H1 (cell line): ENCODE measurements at regions not wholly inside any gene's neighbourhood (a gene's known extent, or its start where the extent isn't known, plus 50 kb on each side); places are given as distances from the start of the nearest gene placed in this dataset.
A peak's percentile ranks its signal among the peaks of the same experiment; 100 is the strongest.

Source experiments
- CTCF ChIA-PET: fragments of 300-600 bp; sonication (Branson Sonifier 250); formaldehyde crosslinking; loops from one replicate; lab custom pipeline; 2021; ENCODE audit not compliant: partially characterized antibody; lab: Charles Lee
- POLR2A ChIA-PET: fragments of 300-600 bp; sonication (Branson Sonifier 250); formaldehyde crosslinking; loops from one replicate; lab custom pipeline; 2021; ENCODE audit warnings: inconsistent platforms; ENCODE audit not compliant: partially characterized antibody; lab: Charles Lee
- DNase-seq, 2 experiments: peaks; one replicate each; pipeline versions ENCODE4 v3.0.0 to v3.0.0-alpha.2; 2010 to 2022; ENCODE audit warnings: low spot score in 2 of 2, low read depth in 1 of 2, mixed read lengths in 1 of 2
- FAIRE-seq: peaks from 2 replicates; lab custom pipeline; 2011; peaks lifted over from hg19 to GRCh38; lab: Jason Lieb, UNC
- H2AFZ ChIP-seq: 2 replicates; pipeline ENCODE4 v1.8.1; 2012; ENCODE audit warnings: low read length, inconsistent platforms
- H2AK5ac ChIP-seq: 2 replicates; pipeline ENCODE4 v1.6.1; 2013; ENCODE audit warnings: low read depth, low read length
- H2BK120ac ChIP-seq: replicated peaks from 2 replicates; pipeline ENCODE3; 2013; ENCODE audit warnings: low read depth, low read length, inconsistent platforms
- H2BK12ac ChIP-seq: 2 replicates; pipeline ENCODE4 v1.6.1; 2013; ENCODE audit warnings: low read depth, low read length
- H2BK15ac ChIP-seq: 2 replicates; pipeline ENCODE4 v1.6.1; 2013; ENCODE audit warnings: low read length
- H2BK20ac ChIP-seq: 2 replicates; pipeline ENCODE4 v1.6.1; 2013; ENCODE audit warnings: low read length
- H2BK5ac ChIP-seq: 2 replicates; pipeline ENCODE4 v1.6.1; 2013; ENCODE audit warnings: low read depth, low read length
- H3K14ac ChIP-seq: 2 replicates; pipeline ENCODE4 v1.6.1; 2013; ENCODE audit warnings: inconsistent platforms; ENCODE audit not compliant: insufficient read length
- H3K18ac ChIP-seq: 2 replicates; pipeline ENCODE4 v1.6.1; 2013; ENCODE audit warnings: low read length; ENCODE audit errors: extremely low read depth
- H3K23ac ChIP-seq: 2 replicates; pipeline ENCODE4 v1.6.1; 2013; ENCODE audit warnings: inconsistent platforms; ENCODE audit not compliant: insufficient read length
- H3K23me2 ChIP-seq: 2 replicates; pipeline ENCODE4 v1.6.1; 2013; ENCODE audit warnings: low read depth, low read length
- H3K27ac ChIP-seq: 2 replicates; pipeline ENCODE4 v1.6.1; 2011; ENCODE audit warnings: low read depth, low read length, inconsistent platforms
- H3K27me3 ChIP-seq, 4 experiments: replicated peaks in 1 of 4; 1 replicate in 1 of 4; 2 replicates in 3 of 4; pipeline versions ENCODE4 v1.6.1 to v1.8.1; 2011 to 2013; ENCODE audit warnings: low read length in 3 of 4, mild to moderate bottlenecking in 3 of 4, inconsistent platforms in 2 of 4, mixed read lengths in 2 of 4, moderate library complexity in 1 of 4; ENCODE audit not compliant: control insufficient read depth in 3 of 4, insufficient read depth in 3 of 4; ENCODE audit errors: extremely low read depth in 1 of 4
- H3K36me3 ChIP-seq, 4 experiments: 2 replicates each; pipeline versions ENCODE4 v1.6.1 to v1.8.1; 2011 to 2013; ENCODE audit warnings: mild to moderate bottlenecking in 4 of 4, low read length in 3 of 4, moderate library complexity in 2 of 4, control low read depth in 1 of 4, inconsistent platforms in 1 of 4; ENCODE audit not compliant: insufficient read depth in 4 of 4, control insufficient read depth in 2 of 4
- H3K4ac ChIP-seq: replicated peaks from 2 replicates; pipeline ENCODE3; 2013; ENCODE audit warnings: low read length, low read depth, mixed read lengths, inconsistent platforms; ENCODE audit not compliant: insufficient read length
- H3K4me1 ChIP-seq, 4 experiments: replicated peaks in 1 of 4; 1 replicate in 1 of 4; 2 replicates in 3 of 4; pipeline versions ENCODE4 v1.6.1 to v1.8.1; 2011 to 2013; ENCODE audit warnings: low read length in 3 of 4, inconsistent platforms in 2 of 4, mixed read lengths in 1 of 4; ENCODE audit not compliant: insufficient read depth in 4 of 4, control insufficient read depth in 3 of 4
- H3K4me2 ChIP-seq, 2 experiments: 2 replicates each; pipeline versions ENCODE4 v1.6.1 to v1.8.1; 2011 to 2013; ENCODE audit warnings: low read depth in 2 of 2, low read length in 2 of 2, control low read depth in 1 of 2, inconsistent platforms in 1 of 2, mild to moderate bottlenecking in 1 of 2; ENCODE audit not compliant: insufficient read depth in 1 of 2
- H3K4me3 ChIP-seq, 4 experiments: fragments of 200-600, 300-600 bp in 1 of 4; sonication (generic), shearing (Covaris generic), sonication (Bioruptor Twin) in 1 of 4; 2 replicates each; pipeline versions ENCODE4 v1.5.1 to v1.8.1; 2011 to 2016; ENCODE audit warnings: low read length in 4 of 4, low read depth in 3 of 4, control low read depth in 2 of 4, inconsistent platforms in 2 of 4, mild to moderate bottlenecking in 2 of 4, mixed read lengths in 1 of 4, moderate library complexity in 1 of 4; ENCODE audit not compliant: insufficient read depth in 2 of 4; ENCODE audit errors: extremely low read depth in 1 of 4
- H3K56ac ChIP-seq: replicated peaks from 2 replicates; pipeline ENCODE3; 2013; ENCODE audit warnings: low read depth, mild to moderate bottlenecking, mixed read lengths, low read length, inconsistent platforms; ENCODE audit not compliant: insufficient read length
- H3K79me1 ChIP-seq: 2 replicates; pipeline ENCODE4 v1.6.1; 2013; ENCODE audit warnings: low read depth, low read length, control low read depth
- H3K79me2 ChIP-seq, 2 experiments: 2 replicates each; pipeline versions ENCODE4 v1.6.1 to v1.8.1; 2012 to 2013; ENCODE audit warnings: low read length in 2 of 2, mild to moderate bottlenecking in 2 of 2, inconsistent platforms in 1 of 2; ENCODE audit not compliant: insufficient read depth in 2 of 2, control insufficient read depth in 1 of 2
- H3K9ac ChIP-seq, 4 experiments: replicated peaks in 1 of 4; 1 replicate in 1 of 4; 2 replicates in 3 of 4; pipeline versions ENCODE4 v1.6.1 to v1.8.1; 2011 to 2013; ENCODE audit warnings: low read depth in 3 of 4, low read length in 3 of 4, control low read depth in 2 of 4, mild to moderate bottlenecking in 2 of 4, moderate library complexity in 2 of 4, inconsistent platforms in 1 of 4; ENCODE audit errors: extremely low read depth in 1 of 4
- H3K9me3 ChIP-seq, 2 experiments: 2 replicates each; pipeline versions ENCODE4 v1.6.1 to v1.8.1; 2012 to 2013; ENCODE audit warnings: mild to moderate bottlenecking in 2 of 2, moderate library complexity in 2 of 2, control low read depth in 1 of 2, inconsistent platforms in 1 of 2, low read depth in 1 of 2, low read length in 1 of 2, mixed read lengths in 1 of 2; ENCODE audit not compliant: insufficient read depth in 2 of 2
- H4K20me1 ChIP-seq, 2 experiments: replicated peaks in 1 of 2; 2 replicates each; pipeline versions ENCODE3 to v1.8.1; 2011 to 2013; ENCODE audit warnings: inconsistent platforms in 2 of 2, low read length in 2 of 2, mild to moderate bottlenecking in 1 of 2; ENCODE audit not compliant: insufficient read depth in 2 of 2, control insufficient read depth in 1 of 2
- H4K5ac ChIP-seq: 2 replicates; pipeline ENCODE4 v1.6.1; 2013; ENCODE audit warnings: low read length, low read depth, mixed read lengths, inconsistent platforms; ENCODE audit not compliant: insufficient read length
- H4K8ac ChIP-seq: 2 replicates; pipeline ENCODE4 v1.8.0; 2013; ENCODE audit warnings: mild to moderate bottlenecking, moderate library complexity, low read length, inconsistent platforms; ENCODE audit not compliant: insufficient read depth; ENCODE audit errors: extremely low read depth
- H4K91ac ChIP-seq: replicated peaks from 2 replicates; pipeline ENCODE3; 2013; ENCODE audit warnings: low read length, mixed read lengths, inconsistent platforms; ENCODE audit not compliant: insufficient read length
- BACH1 ChIP-seq: IDR thresholded peaks from 2 replicates; pipeline ENCODE4 v1.6.1; 2012; ENCODE audit warnings: low read length, improper control_type of control experiment
- CBX5 ChIP-seq: fragments of 300-800, 300-1000 bp; sonication (generic); IDR thresholded peaks from 2 replicates; pipeline ENCODE4 v1.7.1; 2016; ENCODE audit warnings: antibody characterized with exemption, low read length, low read depth
- CTBP2 ChIP-seq: IDR thresholded peaks from 2 replicates; pipeline ENCODE4 v1.7.0; 2011; ENCODE audit warnings: borderline replicate concordance, mild to moderate bottlenecking, moderate library complexity, mixed read lengths, low read length; ENCODE audit not compliant: insufficient read depth, insufficient read length
- EGR1 ChIP-seq: IDR thresholded peaks from 2 replicates; pipeline ENCODE4 v1.6.1; 2011; ENCODE audit warnings: low read depth, low read length, borderline replicate concordance
- GABPA ChIP-seq: IDR thresholded peaks from 2 replicates; pipeline ENCODE4 v1.6.1; 2011; ENCODE audit warnings: mild to moderate bottlenecking, low read length, moderate library complexity, borderline replicate concordance; ENCODE audit not compliant: insufficient read depth
- NRF1 ChIP-seq: IDR thresholded peaks from 2 replicates; pipeline ENCODE4 v1.6.1; 2011; ENCODE audit warnings: mild to moderate bottlenecking, low read depth, low read length, improper control_type of control experiment
- RXRA ChIP-seq: IDR thresholded peaks from 2 replicates; pipeline ENCODE4 v1.6.1; 2011; ENCODE audit warnings: low read depth, mild to moderate bottlenecking, low read length, moderate library complexity; ENCODE audit not compliant: insufficient read depth
- SIRT6 ChIP-seq: IDR thresholded peaks from one replicate; pipeline ENCODE4 v1.7.1; 2012; ENCODE audit warnings: low read length, inconsistent platforms
- SP4 ChIP-seq: IDR thresholded peaks from 2 replicates; pipeline ENCODE4 v1.6.1; 2012; ENCODE audit warnings: low read length, inconsistent platforms
- TAF1 ChIP-seq: IDR thresholded peaks from 2 replicates; pipeline ENCODE4 v1.6.1; 2011; ENCODE audit warnings: mild to moderate bottlenecking, low read depth, low read length
- YY1 ChIP-seq: IDR thresholded peaks from 2 replicates; pipeline ENCODE4 v1.6.1; 2011; ENCODE audit warnings: low read depth, mild to moderate bottlenecking, low read length
- WGBS, 2 experiments: shearing (Covaris generic) in 1 of 2; methylation state at CpG; one replicate each; pipeline versions ENCODE4 v1.1.6 to v1.1.7; 2013 to 2015; ENCODE audit warnings: low lambda C conversion rate in 2 of 2, mixed read lengths in 2 of 2, inconsistent platforms in 1 of 2, low coverage in 1 of 2, missing lambda C conversion rate in 1 of 2; ENCODE audit not compliant: insufficient replicate concordance in 2 of 2, insufficient coverage in 1 of 2, insufficient read length in 1 of 2; ENCODE audit errors: extremely low coverage in 1 of 2, missing lambda C conversion rate in 1 of 2; 5-methylcytosine and 5-hydroxymethylcytosine counted together
- TF ChIP-seq, protein P1 (sequence below): IDR thresholded peaks from 2 replicates; pipeline ENCODE4 v1.6.1; 2011; ENCODE audit warnings: low read length, improper control_type of control experiment

DNA sequence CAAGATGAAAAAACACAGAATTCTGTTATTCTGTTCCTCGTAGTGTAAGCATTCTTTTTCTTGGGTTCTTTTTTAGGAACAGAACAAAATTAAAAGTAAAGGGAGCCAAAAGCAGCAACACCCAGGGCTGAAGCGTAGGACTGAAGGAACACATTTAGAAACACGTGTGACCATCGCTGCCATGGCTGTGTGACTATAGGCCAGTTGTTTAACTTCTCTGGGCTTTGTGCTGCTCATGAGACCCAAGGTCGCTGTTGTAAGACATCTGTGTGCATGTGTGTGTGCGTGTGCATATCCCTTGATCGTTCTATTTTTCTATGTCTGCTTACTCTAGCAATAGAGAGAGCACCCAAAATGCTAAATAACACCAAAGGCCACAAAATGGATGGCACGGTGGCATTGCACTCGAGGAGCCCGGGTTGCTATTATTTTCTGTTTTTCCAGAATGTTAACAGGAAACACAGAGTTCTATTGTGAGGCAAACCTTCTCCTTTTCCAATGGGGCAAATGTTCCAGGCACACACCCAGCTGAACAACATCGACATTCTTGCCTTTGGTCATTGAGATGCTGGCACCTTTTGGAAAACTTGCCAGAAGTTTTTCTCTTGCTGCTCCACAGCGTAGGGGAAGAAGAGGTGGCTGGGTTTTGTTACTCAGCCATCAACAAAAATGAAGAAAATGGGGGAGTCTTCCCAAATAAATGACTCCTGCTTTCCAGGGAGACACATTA is 267.8 kb upstream of the ECI2 start:
- Histone ChIP-seq H3K4me2 (no peak overlapping the region), H4K8ac (no peak overlapping the region), H2AFZ (no peak overlapping the region), H2AK5ac (0 out of 2 replicates have a peak overlapping the region, but pooled peaks have one; percentile 17), H3K18ac (no peak overlapping the region), H3K79me1 (no peaks in the 10 kb centered on the region), H2BK20ac (no peak overlapping the region), H2BK15ac (no peak overlapping the region), H3K4ac (no peak overlapping the region), H2BK120ac (no peak overlapping the region), H3K9ac (no peak overlapping the region), H4K5ac (no peak overlapping the region), H2BK12ac (peak overlapping the region; percentile 99), H3K4me1 (peaks cover 0 to 9% (median 6%) of the 10 kb centered on the region in 4 experiments; a peak in 5 of 7 replicates), H3K9me3 (no peaks in the 10 kb centered on the region), H3K27me3 (no peaks in the 10 kb centered on the region), H3K14ac (no peak overlapping the region), H3K23ac (no peak overlapping the region), H2BK5ac (peak overlapping the region; percentile 85; the same call in 1 of the 2 replicates), H3K4me3 (no peak overlapping the region), H3K56ac (no peak overlapping the region), H3K79me2 (no peaks in the 10 kb centered on the region), H3K27ac (no peak overlapping the region), H4K91ac (no peak overlapping the region), H4K20me1 (no peaks in the 10 kb centered on the region), H3K23me2 (no peaks in the 10 kb centered on the region), H3K36me3 (no peaks in the 10 kb centered on the region)
- DNase-seq (no peak), FAIRE-seq (no peak)
- CTCF ChIA-PET, result interaction anchor here (0.9 to 1.5 kb wide), 3 partner anchors 11 to 86 kb away, joined by 3 to 4 read pairs (median 3); no protein-coding TSS in a partner anchor
- 89% methylated on average over 12 of the region's 12 CpGs; no CpG with 5 or more reads in 1 of the 2 experiments for WGBS, 2 experiments
- TF ChIP-seq RXRA (no peak), YY1 (no peak), SIRT6 (no peak), CBX5 (no peak), CTBP2 (no peak), SP4 (no peak), TAF1 (no peak), NRF1 (no peak), GABPA (no peak), EGR1 (no peak), BACH1 (no peak)
- TF ChIP-seq, protein P1, sequence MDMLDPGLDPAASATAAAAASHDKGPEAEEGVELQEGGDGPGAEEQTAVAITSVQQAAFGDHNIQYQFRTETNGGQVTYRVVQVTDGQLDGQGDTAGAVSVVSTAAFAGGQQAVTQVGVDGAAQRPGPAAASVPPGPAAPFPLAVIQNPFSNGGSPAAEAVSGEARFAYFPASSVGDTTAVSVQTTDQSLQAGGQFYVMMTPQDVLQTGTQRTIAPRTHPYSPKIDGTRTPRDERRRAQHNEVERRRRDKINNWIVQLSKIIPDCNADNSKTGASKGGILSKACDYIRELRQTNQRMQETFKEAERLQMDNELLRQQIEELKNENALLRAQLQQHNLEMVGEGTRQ, result no peak
- POLR2A ChIA-PET, result no interaction called here
